ENCODE measurements at regions not wholly inside any gene's neighbourhood (a gene's known extent, or its start where the extent isn't known, plus 50 kb on each side); places are given as distances from the start of the nearest gene placed in this dataset.

DNA sequence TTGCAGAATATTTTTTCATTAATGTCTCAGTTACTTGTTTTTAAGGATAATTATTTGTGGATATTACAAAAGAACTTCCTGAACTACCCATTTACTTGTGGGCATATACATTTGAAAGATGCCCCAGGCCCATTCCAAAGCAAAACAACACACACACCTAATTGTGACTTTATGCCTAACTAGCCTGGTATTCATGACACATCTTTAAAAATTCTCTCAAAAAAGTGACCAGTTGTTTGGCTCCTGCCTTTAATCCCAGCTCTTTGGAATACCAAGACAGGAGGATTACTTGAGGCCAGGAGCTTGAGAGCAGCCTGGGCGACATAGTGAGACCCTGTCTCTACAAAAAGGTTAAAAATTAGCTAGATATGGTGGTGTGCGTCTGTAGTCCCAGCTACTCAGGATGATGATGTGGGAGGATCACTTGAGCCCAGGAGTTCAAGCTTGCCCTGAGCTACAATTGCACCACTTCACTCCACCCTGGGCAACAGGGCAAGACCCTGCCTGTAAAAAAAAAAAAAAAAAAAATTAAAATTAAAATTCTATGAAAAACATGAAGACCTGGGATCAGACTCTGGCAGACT is 51.7 kb upstream of the SLC4A7 start:
- H3K36me3 Mint-ChIP-seq (ENCODE audit: insufficient read depth, unreplicated experiment): no peaks in the 10 kb centered on the region
- DNase-seq: no peak
- CTCF ChIA-PET: interaction anchor here (0.6 to 0.7 kb wide), 2 partner anchors 8 to 37 kb away, joined by 3 to 12 read pairs; no protein-coding TSS in a partner anchor
- no peak overlapping the region for H3K4me3 Mint-ChIP-seq (ENCODE audit: low read depth, unreplicated experiment)
- peaks cover 50% of the 10 kb centered on the region for H3K4me1 Mint-ChIP-seq (ENCODE audit: low read depth, unreplicated experiment)
- TF ChIP-seq, protein P1, sequence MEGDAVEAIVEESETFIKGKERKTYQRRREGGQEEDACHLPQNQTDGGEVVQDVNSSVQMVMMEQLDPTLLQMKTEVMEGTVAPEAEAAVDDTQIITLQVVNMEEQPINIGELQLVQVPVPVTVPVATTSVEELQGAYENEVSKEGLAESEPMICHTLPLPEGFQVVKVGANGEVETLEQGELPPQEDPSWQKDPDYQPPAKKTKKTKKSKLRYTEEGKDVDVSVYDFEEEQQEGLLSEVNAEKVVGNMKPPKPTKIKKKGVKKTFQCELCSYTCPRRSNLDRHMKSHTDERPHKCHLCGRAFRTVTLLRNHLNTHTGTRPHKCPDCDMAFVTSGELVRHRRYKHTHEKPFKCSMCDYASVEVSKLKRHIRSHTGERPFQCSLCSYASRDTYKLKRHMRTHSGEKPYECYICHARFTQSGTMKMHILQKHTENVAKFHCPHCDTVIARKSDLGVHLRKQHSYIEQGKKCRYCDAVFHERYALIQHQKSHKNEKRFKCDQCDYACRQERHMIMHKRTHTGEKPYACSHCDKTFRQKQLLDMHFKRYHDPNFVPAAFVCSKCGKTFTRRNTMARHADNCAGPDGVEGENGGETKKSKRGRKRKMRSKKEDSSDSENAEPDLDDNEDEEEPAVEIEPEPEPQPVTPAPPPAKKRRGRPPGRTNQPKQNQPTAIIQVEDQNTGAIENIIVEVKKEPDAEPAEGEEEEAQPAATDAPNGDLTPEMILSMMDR (IDR thresholded peaks at IDR 0.05; ENCODE audit: unreplicated experiment): no peak
- BruUV-seq (replicated peaks): no TSS peak
- no peaks in the 10 kb centered on the region for H3K27me3 Mint-ChIP-seq (ENCODE audit: unreplicated experiment)
- no peaks in the 10 kb centered on the region for H3K9me3 Mint-ChIP-seq (ENCODE audit: low read depth, unreplicated experiment)
- peak overlapping the region; percentile 81 for H3K27ac Mint-ChIP-seq (ENCODE audit: unreplicated experiment)
- intact Hi-C loops (cut with micrococcal nuclease; ENCODE audit: unreplicated experiment): loop anchor here (10.0 kb wide), 1 partner anchor 69 kb away; no protein-coding TSS in a partner anchor

DNA sequence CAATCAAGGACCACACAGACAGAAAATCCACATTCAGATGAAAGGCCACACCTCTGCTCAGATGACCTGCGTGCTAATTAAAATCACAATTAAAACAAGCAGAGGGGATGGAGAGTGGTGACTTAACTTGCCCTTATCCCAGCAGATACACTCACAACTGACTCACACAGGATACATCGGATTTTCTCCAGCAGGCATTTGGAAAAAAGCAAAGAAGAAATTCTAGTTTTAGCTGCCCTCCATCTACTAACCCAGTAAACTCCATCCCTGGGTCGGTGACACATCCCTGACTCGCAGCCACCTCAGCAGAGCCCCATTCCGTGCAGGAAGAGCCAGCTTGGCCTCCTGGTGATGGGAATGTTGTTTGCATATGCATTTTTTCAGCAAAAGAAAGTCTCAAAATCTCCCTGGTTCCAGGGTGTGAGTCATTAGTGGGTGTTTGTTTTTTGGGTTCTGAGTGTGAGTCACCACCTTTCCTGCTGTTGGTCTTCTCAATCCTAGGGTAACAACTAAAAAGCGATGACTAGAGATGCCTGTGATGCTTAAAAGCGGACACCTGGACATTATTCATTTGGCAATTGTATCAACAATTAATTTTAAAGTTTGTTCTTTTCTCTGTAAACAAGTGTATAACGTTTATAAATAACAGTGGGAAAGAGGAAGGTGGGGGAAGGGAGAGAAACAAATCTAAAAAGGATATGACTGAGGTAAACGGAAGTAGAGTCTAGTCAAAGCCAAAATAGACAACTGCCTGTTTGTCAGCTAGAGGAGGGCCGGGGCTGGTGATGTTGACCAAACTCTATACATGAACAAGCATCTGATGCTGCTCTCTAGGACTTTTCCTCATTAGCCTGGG is 49.8 kb upstream of the SLC4A7 start:
- Mint-ChIP-seq H3K4me3 (ENCODE audit: low read depth, unreplicated experiment) (peak overlapping the region; percentile 39), H3K27ac (ENCODE audit: unreplicated experiment) (peak overlapping the region; percentile 72), H3K9me3 (ENCODE audit: low read depth, unreplicated experiment) (no peaks in the 10 kb centered on the region), H3K36me3 (ENCODE audit: insufficient read depth, unreplicated experiment) (no peaks in the 10 kb centered on the region), H3K27me3 (ENCODE audit: unreplicated experiment) (no peaks in the 10 kb centered on the region), H3K4me1 (ENCODE audit: low read depth, unreplicated experiment) (peaks cover 50% of the 10 kb centered on the region)
- TF ChIP-seq, protein P1 (IDR thresholded peaks at IDR 0.05; ENCODE audit: unreplicated experiment): no peak
- no TSS peak for BruUV-seq (replicated peaks)
- intact Hi-C loops (cut with micrococcal nuclease; ENCODE audit: unreplicated experiment): loop anchor here (5.0 to 10.0 kb wide), 2 partner anchors 52 to 71 kb away; partner anchors contain the start of gene SLC4A7
- CTCF ChIA-PET: interaction anchor here (0.6 to 0.9 kb wide), 3 partner anchors 14 to 148 kb away, joined by 3 to 7 read pairs (median 3); no protein-coding TSS in a partner anchor
- peak; percentile 81 for DNase-seq
